K562 (cell line): ENCODE measurements at regions not wholly inside any gene's neighbourhood (a gene's known extent, or its start where the extent isn't known, plus 50 kb on each side); places are given as distances from the start of the nearest gene placed in this dataset.

Source experiments
- ATAC-seq: fragments of 200-7000 bp; cut with Tn5 transposase; 3 replicates; pipeline ENCODE4 v1.9.1; 2020; ENCODE audit warnings: moderate library complexity
- BruUV-seq: library from RNA; stranded (reverse); fragments of 400-500 nt; replicated peaks from 2 replicates; lab custom pipeline; 2021; lab: Mats Ljungman, UMichigan
- CTCF ChIA-PET: fragments of 300-600 bp; formaldehyde crosslinking; extraction: SDS; loops from one replicate; lab custom pipeline; 2021; ENCODE audit warnings: low intra/inter-chr PET ratio; lab: Yijun Ruan, JAX
- POLR2A ChIA-PET: fragments of 300-600, 350-650 bp; sonication (Branson Sonifier 250); formaldehyde crosslinking; extraction: SDS; loops from one replicate; lab custom pipeline; 2021; ENCODE audit warnings: antibody characterized with exemption, inconsistent platforms; lab: Yijun Ruan, JAX
- DNase-seq, 4 experiments: peaks; one replicate each; pipeline versions ENCODE4 v3.0.0 to v3.0.0-alpha.2; 2011 to 2018; ENCODE audit warnings: low spot score in 3 of 4, mixed read lengths in 3 of 4; ENCODE audit errors: extremely low read depth in 1 of 4
- FAIRE-seq: peaks from 2 replicates; lab custom pipeline; 2011; peaks lifted over from hg19 to GRCh38; lab: Jason Lieb, UNC
- H2AFZ ChIP-seq: 2 replicates; pipeline ENCODE4 v1.6.0; 2011; ENCODE audit warnings: low read depth, low read length, control low read depth, inconsistent platforms
- H3K27ac ChIP-seq: fragments of 200-600 bp; 3 replicates; pipeline ENCODE4 v1.8.0; 2011; ENCODE audit warnings: low read depth, mild to moderate bottlenecking, control low read depth, inconsistent platforms, low read length, moderate library complexity, mixed read lengths; ENCODE audit errors: extremely low read depth
- H3K27me3 ChIP-seq, 2 experiments: fragments of 300-600 bp in 1 of 2; 2 replicates in 1 of 2; 3 replicates in 1 of 2; pipeline versions ENCODE4 v1.6.0 to v1.8.0; 2011; ENCODE audit warnings: inconsistent platforms in 2 of 2, low read length in 2 of 2, mild to moderate bottlenecking in 1 of 2, mixed read lengths in 1 of 2, moderate library complexity in 1 of 2; ENCODE audit not compliant: control insufficient read depth in 2 of 2, insufficient read depth in 2 of 2
- H3K36me3 ChIP-seq: fragments of 300-600 bp; 3 replicates; pipeline ENCODE4 v1.8.0; 2011; ENCODE audit warnings: mild to moderate bottlenecking, low read length, inconsistent platforms; ENCODE audit not compliant: control insufficient read depth, insufficient read depth
- H3K4me1 ChIP-seq, 2 experiments: fragments of 200-600 bp in 1 of 2; replicated peaks in 1 of 2; 2 replicates in 1 of 2; 3 replicates in 1 of 2; pipeline versions ENCODE4 v1.5.1 to v1.8.0; 2011; ENCODE audit warnings: inconsistent platforms in 2 of 2, low read length in 2 of 2, mild to moderate bottlenecking in 1 of 2, mixed read lengths in 1 of 2, moderate library complexity in 1 of 2; ENCODE audit not compliant: control insufficient read depth in 2 of 2, insufficient read depth in 2 of 2
- H3K4me2 ChIP-seq: 2 replicates; pipeline ENCODE4 v1.6.1; 2011; ENCODE audit warnings: low read length, control low read depth, inconsistent platforms, mixed read lengths; ENCODE audit not compliant: insufficient read depth
- H3K4me3 ChIP-seq: fragments of 200-600 bp; sonication (generic), shearing (Covaris generic); 2 replicates; pipeline ENCODE4 v1.5.1; 2016; ENCODE audit warnings: control low read depth, inconsistent platforms
- H3K79me2 ChIP-seq: fragments of 200-600 bp; 3 replicates; pipeline ENCODE4 v1.8.0; 2011; ENCODE audit warnings: low read length, inconsistent platforms; ENCODE audit not compliant: control insufficient read depth, insufficient read depth
- H3K9ac ChIP-seq, 2 experiments: 2 replicates each; pipeline versions ENCODE4 v1.6.0 to v1.6.1; 2011; ENCODE audit warnings: low read depth in 2 of 2, low read length in 2 of 2, control low read depth in 1 of 2, inconsistent platforms in 1 of 2, mild to moderate bottlenecking in 1 of 2, mixed read lengths in 1 of 2; ENCODE audit not compliant: insufficient read depth in 1 of 2
- H3K9me1 ChIP-seq: one replicate; pipeline ENCODE4 v1.6.0; 2011; ENCODE audit warnings: inconsistent platforms, mild to moderate bottlenecking, low read length, moderate library complexity; ENCODE audit not compliant: control insufficient read depth, insufficient read depth
- H3K9me3 ChIP-seq: replicated peaks from 2 replicates; pipeline ENCODE4 v1.5.1; 2011; ENCODE audit warnings: low read depth, low read length, inconsistent platforms; ENCODE audit not compliant: control insufficient read depth, insufficient read depth
- H4K20me1 ChIP-seq: replicated peaks from 2 replicates; pipeline ENCODE4 v1.6.1; 2011; ENCODE audit warnings: low read length, inconsistent platforms, mixed read lengths; ENCODE audit not compliant: control insufficient read depth, insufficient read depth
- E2F1 ChIP-seq: sonication (generic); formaldehyde crosslinking; IDR thresholded peaks from 2 replicates; pipeline ENCODE4 v1.8.1; 2023; ENCODE audit warnings: mild to moderate bottlenecking, missing genetic modification reagents, moderate library complexity
- ESRRB ChIP-seq: fragments of 250-450 bp; sonication (Bioruptor Pico); IDR thresholded peaks from 2 replicates; pipeline ENCODE4 v1.5.0; 2020; ENCODE audit warnings: mild to moderate bottlenecking, moderate library complexity, borderline replicate concordance
- HDAC8 ChIP-seq: fragments of 450-650 bp; IDR thresholded peaks from 2 replicates; pipeline ENCODE4 v1.6.1; 2016; ENCODE audit warnings: mild to moderate bottlenecking, missing genetic modification characterization, moderate library complexity, missing compliant biosample characterization
- PURB ChIP-seq: sonication (generic); formaldehyde crosslinking; IDR thresholded peaks from 2 replicates; pipeline ENCODE4 v1.9.0; 2021; ENCODE audit warnings: low read depth, mild to moderate bottlenecking, missing genetic modification reagents
- ZNF133 ChIP-seq: fragments of 250-450 bp; sonication (Bioruptor Pico); IDR thresholded peaks from 2 replicates; pipeline ENCODE4 v1.4.0; 2020; ENCODE audit warnings: mild to moderate bottlenecking
- ZNF592 ChIP-seq: fragments of 450-650 bp; IDR thresholded peaks from 2 replicates; pipeline ENCODE4 v1.6.1; 2017; ENCODE audit warnings: antibody characterized with exemption, mild to moderate bottlenecking
- ZNF655 ChIP-seq: fragments of 250-450 bp; sonication (Bioruptor Pico); IDR thresholded peaks from 2 replicates; pipeline ENCODE4 v1.5.0; 2021
- WGBS: fragments of 100-300 bp; shearing (Covaris generic); methylation state at CpG from one replicate; pipeline ENCODE4 v1.1.6; 2016; ENCODE audit warnings: low coverage, mixed read lengths; ENCODE audit not compliant: insufficient coverage; ENCODE audit errors: missing lambda C conversion rate; 5-methylcytosine and 5-hydroxymethylcytosine counted together
- in situ Hi-C: fragments of 300-500 bp; cut with MboI; formaldehyde crosslinking; loops from 4 replicates; pipeline ENCODE4 v1.15.0; 2018; ENCODE audit warnings: inconsistent platforms, mixed read lengths
- intact Hi-C: fragments of 100-400 bp; cut with micrococcal nuclease; formaldehyde crosslinking; loops from 2 replicates; pipeline ENCODE4 v1.14.2; 2022

GRCh38 chr2:217116610-217117009 lies 256.7 kb upstream of the TNP1 start:
- BruUV-seq, result no TSS peak
- no peak for TF ChIP-seq ESRRB (CRISPR knock-in tag)
- no peak for TF ChIP-seq PURB (CRISPR knock-in tag)
- TF ChIP-seq ZNF655, result no peak
- no peak for TF ChIP-seq E2F1 (CRISPR knock-in tag)
- no peak for TF ChIP-seq ZNF592
- TF ChIP-seq HDAC8 (tag), result no peak
- no peak for TF ChIP-seq ZNF133 (CRISPR knock-in tag)
- H3K9me3 ChIP-seq, result no peaks in the 10 kb centered on the region
- ChIA-PET POLR2A (interaction anchor here (0.9 kb wide), 1 partner anchor 10 kb away, joined by 4 read pairs; no protein-coding TSS in a partner anchor), CTCF (no interaction called here)
- H3K27me3 ChIP-seq, result no peaks in the 10 kb centered on the region
- no peaks in the 10 kb centered on the region for H4K20me1 ChIP-seq
- no peak overlapping the region for H3K27ac ChIP-seq
- H3K36me3 ChIP-seq, result no peaks in the 10 kb centered on the region
- H3K9ac ChIP-seq, result no peak overlapping the region
- peaks cover 0 to 4% of the 10 kb centered on the region in 2 experiments; a peak in 2 of 5 replicates for H3K4me1 ChIP-seq
- FAIRE-seq (no peak), DNase-seq (no peak), ATAC-seq (no peak)
- no peak overlapping the region for H3K4me3 ChIP-seq
- 8% methylated on average over 1 of the region's 1 CpG for WGBS
- H3K79me2 ChIP-seq, result no peaks in the 10 kb centered on the region
- no peak overlapping the region for H3K4me2 ChIP-seq
- intact Hi-C loops, result no loop called here
- in situ Hi-C loops, result no loop called here
- H3K9me1 ChIP-seq, result no peaks in the 10 kb centered on the region
- no peak overlapping the region for H2AFZ ChIP-seq
